Skeletal muscle satellite cell (primary cell): ENCODE measurements at regions not wholly inside any gene's neighbourhood (a gene's known extent, or its start where the extent isn't known, plus 50 kb on each side); places are given as distances from the start of the nearest gene placed in this dataset.
A peak's percentile ranks its signal among the peaks of the same experiment; 100 is the strongest.

Experiments used
- H3K27me3 ChIP-seq: 2 replicates; pipeline ENCODE4 v1.7.0; 2013; ENCODE audit warnings: low read length; ENCODE audit not compliant: control insufficient read depth, insufficient read depth
- H3K36me3 ChIP-seq: 2 replicates; pipeline ENCODE4 v1.7.0; 2013; ENCODE audit warnings: mild to moderate bottlenecking, control low read depth, low read length; ENCODE audit not compliant: insufficient read depth
- H3K4me1 ChIP-seq: 2 replicates; pipeline ENCODE4 v1.7.0; 2013; ENCODE audit warnings: low read length; ENCODE audit not compliant: control insufficient read depth, insufficient read depth
- H3K4me2 ChIP-seq: 2 replicates; pipeline ENCODE4 v1.7.0; 2013; ENCODE audit warnings: mild to moderate bottlenecking, low read length
- H3K4me3 ChIP-seq: 2 replicates; pipeline ENCODE4 v1.7.0; 2013; ENCODE audit warnings: low read length
- H3K9ac ChIP-seq: 2 replicates; pipeline ENCODE4 v1.7.0; 2013; ENCODE audit warnings: mild to moderate bottlenecking, low read depth, low read length, moderate library complexity
- H3K9me3 ChIP-seq: replicated peaks from 2 replicates; pipeline ENCODE4 v1.7.0; 2013; ENCODE audit warnings: mild to moderate bottlenecking, control low read depth, low read length

- H3K36me3 ChIP-seq = no peaks in the 10 kb centered on the region
- no peaks in the 10 kb centered on the region for H3K27me3 ChIP-seq
- H3K4me2 ChIP-seq = no peak overlapping the region
- no peak overlapping the region for H3K9ac ChIP-seq
- H3K4me1 ChIP-seq = no peaks in the 10 kb centered on the region
- H3K4me3 ChIP-seq = no peak overlapping the region
- H3K9me3 ChIP-seq = no peaks in the 10 kb centered on the region
Measured at GRCh38 chr4:42265782-42266602, 113.5 kb upstream of the BEND4 start.

GRCh38 chr4:42267724-42268123 lies 115.3 kb upstream of the BEND4 start:
- H3K9me3 ChIP-seq = no peaks in the 10 kb centered on the region
- H3K4me1 ChIP-seq = no peaks in the 10 kb centered on the region
- no peaks in the 10 kb centered on the region for H3K36me3 ChIP-seq
- H3K27me3 ChIP-seq = no peaks in the 10 kb centered on the region
- no peak overlapping the region for H3K9ac ChIP-seq
- H3K4me2 ChIP-seq = no peak overlapping the region
- no peak overlapping the region for H3K4me3 ChIP-seq

GRCh38 chr4:42268824-42269223 lies 116.4 kb upstream of the BEND4 start:
- no peaks in the 10 kb centered on the region for H3K27me3 ChIP-seq
- no peak overlapping the region for H3K9ac ChIP-seq
- no peaks in the 10 kb centered on the region for H3K36me3 ChIP-seq
- H3K9me3 ChIP-seq = no peaks in the 10 kb centered on the region
- H3K4me1 ChIP-seq = no peaks in the 10 kb centered on the region
- H3K4me3 ChIP-seq = no peak overlapping the region
- no peak overlapping the region for H3K4me2 ChIP-seq

- no peak overlapping the region for H3K9ac ChIP-seq
Measured at GRCh38 chr4:42271096-42271495, 118.6 kb upstream of the BEND4 start.

GRCh38 chr4:42277291-42277690 lies 120.0 kb upstream of the SHISA3 start:
- no peaks in the 10 kb centered on the region for H3K9me3 ChIP-seq
- H3K4me3 ChIP-seq = no peak overlapping the region
- H3K27me3 ChIP-seq = no peaks in the 10 kb centered on the region
- H3K4me2 ChIP-seq = no peak overlapping the region
- no peak overlapping the region for H3K9ac ChIP-seq
- H3K36me3 ChIP-seq = no peaks in the 10 kb centered on the region
- H3K4me1 ChIP-seq = no peaks in the 10 kb centered on the region

More at GRCh38 chr4:42271096-42271495, 118.6 kb upstream of the BEND4 start:
- Histone ChIP-seq H3K4me3 (no peak overlapping the region), H3K9me3 (no peaks in the 10 kb centered on the region), H3K4me2 (no peak overlapping the region), H3K36me3 (no peaks in the 10 kb centered on the region), H3K4me1 (no peaks in the 10 kb centered on the region), H3K27me3 (no peaks in the 10 kb centered on the region)

- H3K4me2 ChIP-seq = no peak overlapping the region
- H3K9ac ChIP-seq = no peak overlapping the region
- H3K4me3 ChIP-seq = no peak overlapping the region
- H3K36me3 ChIP-seq = no peaks in the 10 kb centered on the region
- H3K27me3 ChIP-seq = peaks cover 5% of the 10 kb centered on the region
- no peaks in the 10 kb centered on the region for H3K4me1 ChIP-seq
- no peaks in the 10 kb centered on the region for H3K9me3 ChIP-seq
Measured at GRCh38 chr4:42278709-42279324, 118.5 kb upstream of the SHISA3 start.

- Histone ChIP-seq H3K27me3 (peaks cover 5% of the 10 kb centered on the region), H3K4me3 (no peak overlapping the region), H3K4me2 (no peak overlapping the region)
Measured at GRCh38 chr4:42280327-42281095, 116.8 kb upstream of the SHISA3 start.

GRCh38 chr4:42281324-42282020 lies 115.8 kb upstream of the SHISA3 start:
- Histone ChIP-seq H3K27me3 (peaks cover 5% of the 10 kb centered on the region), H3K9ac (no peak overlapping the region), H3K4me1 (no peaks in the 10 kb centered on the region), H3K9me3 (no peaks in the 10 kb centered on the region), H3K36me3 (no peaks in the 10 kb centered on the region), H3K4me2 (no peak overlapping the region), H3K4me3 (no peak overlapping the region)

More at GRCh38 chr4:42280327-42281095, 116.8 kb upstream of the SHISA3 start:
- Histone ChIP-seq H3K9ac (no peak overlapping the region), H3K36me3 (no peaks in the 10 kb centered on the region), H3K4me1 (no peaks in the 10 kb centered on the region), H3K9me3 (no peaks in the 10 kb centered on the region)

- no peaks in the 10 kb centered on the region for H3K9me3 ChIP-seq
- H3K4me3 ChIP-seq = no peak overlapping the region
- no peak overlapping the region for H3K9ac ChIP-seq
- no peaks in the 10 kb centered on the region for H3K4me1 ChIP-seq
- H3K27me3 ChIP-seq = peaks cover 5% of the 10 kb centered on the region
- no peaks in the 10 kb centered on the region for H3K36me3 ChIP-seq
- H3K4me2 ChIP-seq = peak overlapping the region; percentile 37
Measured at GRCh38 chr4:42282081-42282901, 115.0 kb upstream of the SHISA3 start.

GRCh38 chr4:42284030-42284429 lies 113.3 kb upstream of the SHISA3 start:
- Histone ChIP-seq H3K4me3 (no peak overlapping the region), H3K4me1 (no peaks in the 10 kb centered on the region), H3K4me2 (no peak overlapping the region), H3K9ac (no peak overlapping the region), H3K36me3 (no peaks in the 10 kb centered on the region), H3K27me3 (peaks cover 5% of the 10 kb centered on the region), H3K9me3 (no peaks in the 10 kb centered on the region)
